Activated T-cell treated with anti-CD3 and anti-CD28 coated beads for 1 hour (primary cell): ENCODE measurements at regions not wholly inside any gene's neighbourhood (a gene's known extent, or its start where the extent isn't known, plus 50 kb on each side); places are given as distances from the start of the nearest gene placed in this dataset.

ENCODE experiments used
- DNase-seq: peaks from one replicate; pipeline ENCODE4 v3.0.0-alpha.2; 2020; ENCODE audit warnings: low read depth

DNA sequence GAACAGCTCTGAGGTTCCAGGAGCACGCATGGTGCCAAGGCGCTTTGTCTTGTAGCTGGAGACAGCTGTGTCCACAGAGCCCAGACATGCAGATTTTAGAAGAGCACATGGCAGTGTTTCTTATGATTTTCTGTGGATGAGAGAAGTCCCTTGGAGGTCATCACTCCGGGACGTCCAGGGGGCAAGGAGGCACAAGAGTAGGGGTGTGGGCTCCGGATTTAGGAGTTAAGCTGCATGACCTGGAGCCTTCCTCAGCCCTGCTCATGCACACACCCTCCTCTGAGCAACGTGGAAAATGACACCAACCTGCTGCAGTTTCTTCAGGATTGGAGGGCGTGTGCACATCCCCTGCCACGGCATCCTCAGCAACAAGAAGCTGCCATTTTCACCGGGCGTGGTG lies 1286.7 kb downstream of the TBC1D22A start:
- no peak for DNase-seq

GRCh38 chr22:48047722-48048500 lies 1285.5 kb downstream of the TBC1D22A start:
- DNase-seq, result no peak

DNA sequence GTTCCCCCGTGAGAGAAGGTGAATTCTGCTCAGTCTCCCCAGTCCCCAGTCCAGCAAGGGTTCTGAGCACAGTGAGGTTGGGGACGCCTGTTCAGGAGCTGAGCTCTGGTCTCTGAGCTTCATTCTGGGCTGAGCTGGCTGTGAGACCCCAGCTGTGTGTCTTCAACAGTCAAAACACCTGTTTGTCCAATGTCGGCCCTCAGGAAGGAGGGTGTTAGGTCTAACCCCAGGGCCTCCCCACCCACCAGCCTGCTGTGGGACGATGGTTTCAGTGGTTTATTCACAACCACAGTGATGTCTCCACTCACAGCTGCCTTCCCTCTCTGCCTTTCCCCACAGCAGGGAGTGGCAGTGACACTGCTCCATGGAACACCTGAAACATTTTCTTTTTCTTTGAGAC lies 1282.9 kb downstream of the TBC1D22A start:
- DNase-seq, result no peak

GRCh38 chr22:48044487-48045060 lies 1282.1 kb downstream of the TBC1D22A start:
- no peak for DNase-seq

GRCh38 chr22:48043581-48043980 lies 1281.1 kb downstream of the TBC1D22A start:
- DNase-seq, result no peak

DNA sequence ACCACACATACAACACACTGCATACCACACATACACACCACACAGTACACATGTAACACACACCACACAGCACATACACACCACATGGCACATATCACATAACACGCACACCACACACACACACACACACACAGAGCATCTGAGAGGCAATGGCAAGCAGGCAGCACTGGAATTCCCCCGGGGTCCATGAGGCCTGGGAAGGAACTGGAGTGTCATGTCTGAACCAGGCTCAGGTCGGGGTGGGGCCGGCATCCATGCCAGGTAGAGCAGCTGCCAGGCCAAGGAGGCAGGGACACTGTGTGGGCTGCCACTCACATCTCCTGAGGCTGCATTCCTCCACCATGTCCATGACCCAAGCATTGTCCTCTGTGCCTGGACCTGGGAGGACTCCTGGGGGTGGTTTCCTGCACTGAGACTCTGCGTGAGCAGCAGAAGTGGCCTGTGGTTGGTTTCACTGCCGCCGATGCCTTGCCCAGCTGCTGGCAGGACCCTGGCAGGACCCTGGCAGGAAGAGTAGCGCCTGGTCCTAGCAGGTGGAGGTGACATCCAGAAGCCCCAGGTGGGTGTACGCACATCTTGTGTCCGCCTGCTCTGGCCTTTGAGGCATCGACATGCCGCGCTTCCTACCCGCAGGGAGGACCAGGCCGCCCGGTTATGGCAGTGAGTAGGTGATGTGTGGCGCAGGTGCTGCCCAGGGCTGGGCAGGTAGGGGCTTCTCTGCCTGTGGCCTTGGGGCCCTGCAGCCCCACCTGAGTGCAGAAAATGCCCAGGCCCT lies 1280.4 kb downstream of the TBC1D22A start:
- no peak for DNase-seq

- DNase-seq, result no peak
Observed at GRCh38 chr22:48039326-48039725, 1276.9 kb downstream of the TBC1D22A start.

GRCh38 chr22:48037618-48038017 lies 1275.2 kb downstream of the TBC1D22A start:
- no peak for DNase-seq

DNA sequence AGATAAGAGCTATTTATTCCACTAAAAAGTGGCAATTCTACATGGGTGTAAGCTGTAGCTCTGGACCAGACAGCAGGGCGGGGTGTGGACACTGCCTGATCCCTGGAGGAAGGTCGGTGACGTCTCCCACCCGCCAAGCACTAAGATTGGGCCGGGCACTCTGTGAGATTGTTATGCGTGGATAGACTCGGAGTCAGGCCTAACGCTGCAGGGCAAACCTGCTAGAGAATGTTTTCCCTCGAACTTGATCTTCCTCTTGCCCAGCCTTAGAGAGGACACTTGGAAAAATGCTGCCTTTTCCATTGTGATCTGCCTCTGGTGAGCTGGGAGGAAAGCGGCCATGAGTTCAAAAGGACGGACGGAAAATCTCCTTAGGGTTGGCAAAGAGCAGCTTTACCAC lies 1273.4 kb downstream of the TBC1D22A start:
- DNase-seq, result no peak

DNA sequence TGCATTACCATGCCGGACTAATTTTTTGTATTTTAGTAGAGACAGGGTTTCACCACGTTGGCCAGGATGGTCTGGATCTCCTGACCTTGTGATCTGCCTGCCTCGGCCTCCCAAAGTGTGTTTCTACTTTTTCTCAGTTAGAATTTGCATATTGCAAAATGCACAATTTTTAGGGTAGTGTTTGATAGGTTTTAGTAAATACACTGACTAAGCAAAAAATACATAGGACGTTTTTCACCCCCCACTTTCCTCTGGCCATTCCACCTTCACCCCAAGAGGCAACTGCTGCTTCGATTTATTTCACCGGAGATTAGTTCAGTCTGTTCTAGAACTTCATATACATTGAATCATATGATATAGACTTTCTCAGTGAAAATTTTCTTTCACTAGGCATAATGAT lies 1269.1 kb downstream of the TBC1D22A start:
- DNase-seq, result no peak

DNA sequence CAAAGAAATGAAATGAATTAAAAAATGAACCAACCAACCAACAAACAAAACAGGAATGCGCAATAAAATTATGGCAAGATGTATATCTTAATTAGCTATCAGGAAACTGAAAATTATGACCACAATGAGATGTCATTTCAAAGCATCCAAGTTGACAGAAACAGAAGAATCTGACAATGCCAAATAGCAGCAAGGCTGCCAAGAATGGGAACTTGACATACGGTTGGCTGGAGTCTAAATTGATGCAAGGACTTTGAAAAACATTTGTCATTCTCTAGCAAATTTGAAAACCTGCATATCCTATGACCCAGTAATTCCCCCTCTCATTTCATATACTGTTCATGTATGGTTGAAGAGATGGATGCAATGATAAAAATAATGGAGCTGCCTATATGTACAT lies 1262.6 kb downstream of the TBC1D22A start:
- DNase-seq, result no peak

DNA sequence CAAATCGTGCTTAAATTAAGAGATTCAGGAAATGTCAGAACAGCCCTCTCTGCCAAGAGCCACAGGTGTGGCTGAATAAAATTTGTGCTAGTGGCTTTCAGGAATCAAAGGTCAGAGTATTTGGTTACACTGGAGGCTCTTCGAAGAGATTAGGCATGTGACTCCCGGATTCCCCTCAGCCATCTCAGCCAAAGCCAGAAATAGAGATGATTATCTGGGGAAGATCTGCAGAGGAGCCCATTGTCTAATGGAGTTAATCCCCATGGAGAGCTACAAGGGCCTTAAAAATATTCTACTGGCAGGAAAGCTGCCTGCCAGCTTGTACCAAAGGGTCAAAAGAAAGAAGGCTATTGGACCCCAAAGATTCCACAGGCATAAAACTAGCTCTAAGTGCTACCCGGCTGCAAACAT lies 1259.5 kb downstream of the TBC1D22A start:
- no peak for DNase-seq

DNA sequence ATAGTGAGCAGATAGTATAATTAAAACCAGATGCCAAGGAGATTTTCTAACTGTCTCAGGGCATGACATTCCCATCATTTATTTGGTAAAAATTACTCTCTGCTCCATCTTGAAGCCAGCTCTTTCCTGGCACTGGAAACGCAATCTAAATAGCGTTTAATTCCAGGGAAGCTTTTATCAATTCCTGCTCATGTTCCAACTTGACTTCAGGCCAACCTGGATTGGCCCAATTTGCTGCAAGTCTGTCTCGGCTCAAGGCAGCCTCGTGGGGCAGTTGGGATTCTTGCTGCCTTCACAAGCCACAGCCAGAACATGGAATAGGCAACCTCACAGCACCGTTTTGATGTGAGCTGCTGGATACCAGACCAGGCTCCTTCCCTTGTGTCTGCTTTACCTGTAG lies 1255.9 kb downstream of the TBC1D22A start:
- DNase-seq, result no peak

DNA sequence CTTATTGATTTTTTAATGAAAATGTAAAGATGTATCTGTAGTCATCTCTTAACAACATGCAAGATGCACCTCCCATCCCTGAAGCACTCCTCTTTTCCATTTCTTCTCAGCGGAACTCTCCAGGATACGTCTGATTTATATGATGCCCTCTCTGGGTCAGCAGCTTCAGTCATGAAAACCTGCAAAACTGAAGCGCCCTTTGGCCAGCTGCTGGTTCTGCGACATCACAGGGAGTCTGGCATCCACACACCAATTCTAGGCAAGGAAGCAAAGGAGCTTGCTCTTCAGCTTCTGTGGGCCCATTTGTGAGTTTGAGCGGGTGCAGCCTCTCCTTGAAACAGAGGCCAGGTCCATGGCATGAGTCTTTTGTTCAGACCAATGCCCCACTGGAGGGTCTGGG lies 1253.3 kb downstream of the TBC1D22A start:
- DNase-seq, result no peak

DNA sequence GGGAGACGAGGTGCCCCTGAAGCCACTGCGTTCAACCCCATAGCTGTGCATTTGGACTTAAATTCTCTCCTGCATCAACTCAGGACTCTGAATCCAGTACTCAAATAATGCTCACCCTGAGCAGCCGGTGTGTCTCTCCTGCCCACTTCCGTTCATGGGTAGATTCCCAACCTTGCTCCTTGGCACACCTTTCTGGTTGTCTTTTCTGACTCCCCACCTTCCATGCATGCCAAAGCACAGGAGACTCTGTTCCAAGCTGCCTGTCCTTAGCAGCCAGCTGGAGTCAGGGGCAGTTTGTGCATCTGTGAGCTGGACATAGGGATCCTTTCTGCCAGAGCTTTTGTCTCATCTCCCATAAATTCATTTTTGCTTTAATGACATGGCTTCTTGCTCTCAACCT lies 1242.5 kb downstream of the TBC1D22A start:
- DNase-seq, result no peak

DNA sequence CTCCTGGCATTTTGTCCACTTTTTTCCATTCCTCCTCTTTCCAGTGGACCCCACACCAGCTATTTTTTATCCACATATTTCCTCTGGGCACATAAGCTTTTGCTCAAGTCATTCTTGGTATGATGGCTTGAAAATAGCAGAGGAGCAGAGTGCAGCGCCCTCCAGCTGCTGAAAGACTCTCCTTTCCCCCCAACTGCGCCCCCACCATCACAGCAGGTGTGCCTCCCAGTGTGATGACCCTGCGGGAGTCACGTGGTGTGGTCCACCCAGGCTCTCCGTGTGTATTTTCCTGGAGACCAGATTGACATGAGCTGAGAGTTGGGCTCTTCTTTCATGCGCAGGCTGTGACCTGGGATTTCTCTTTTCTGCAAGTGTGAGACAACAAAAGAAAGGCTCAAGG lies 1241.6 kb downstream of the TBC1D22A start:
- DNase-seq, result no peak

DNA sequence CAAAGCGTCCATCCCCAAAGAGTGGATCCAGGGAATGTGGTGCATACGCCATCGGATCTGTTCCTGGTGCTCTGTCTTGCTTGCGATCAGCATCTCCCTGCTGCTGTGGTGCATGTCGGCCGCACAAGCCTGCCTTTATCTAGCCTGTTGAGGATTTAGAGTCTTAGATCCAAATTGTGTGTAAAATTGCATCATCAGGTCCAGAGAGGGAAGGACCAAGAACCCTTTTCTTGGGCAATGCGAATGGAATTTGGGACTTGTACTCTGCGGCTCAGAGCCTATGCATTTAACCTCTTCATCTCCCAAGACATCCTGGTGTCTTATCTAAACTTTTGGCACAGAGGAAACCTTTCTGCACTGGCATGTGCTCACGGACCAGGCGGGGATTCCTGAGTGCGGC lies 1238.7 kb downstream of the TBC1D22A start:
- DNase-seq, result no peak

DNA sequence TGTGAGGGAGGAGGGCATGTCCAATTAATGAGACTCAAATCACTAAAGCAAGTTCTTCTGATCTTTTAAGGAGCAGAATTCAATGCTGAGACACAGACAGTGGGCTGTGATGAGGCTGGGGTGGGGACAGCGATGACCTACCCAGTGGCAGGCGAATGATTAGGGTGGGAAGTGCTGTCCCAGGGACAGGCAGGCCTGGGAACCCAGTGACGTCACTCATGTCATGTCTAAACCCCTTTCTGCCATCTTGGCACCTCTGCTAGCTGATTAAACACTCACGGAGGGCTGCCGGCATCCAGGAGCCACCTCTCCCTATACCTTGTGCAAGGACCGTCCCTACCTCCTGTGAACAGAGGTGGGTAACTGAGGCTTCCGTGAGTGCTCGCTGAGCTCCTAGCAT lies 1235.2 kb downstream of the TBC1D22A start:
- no peak for DNase-seq

GRCh38 chr22:47997052-47997590 lies 1234.7 kb downstream of the TBC1D22A start:
- no peak for DNase-seq

- DNase-seq, result no peak
Observed at GRCh38 chr22:47996446-47996857, 1234.0 kb downstream of the TBC1D22A start.

DNA sequence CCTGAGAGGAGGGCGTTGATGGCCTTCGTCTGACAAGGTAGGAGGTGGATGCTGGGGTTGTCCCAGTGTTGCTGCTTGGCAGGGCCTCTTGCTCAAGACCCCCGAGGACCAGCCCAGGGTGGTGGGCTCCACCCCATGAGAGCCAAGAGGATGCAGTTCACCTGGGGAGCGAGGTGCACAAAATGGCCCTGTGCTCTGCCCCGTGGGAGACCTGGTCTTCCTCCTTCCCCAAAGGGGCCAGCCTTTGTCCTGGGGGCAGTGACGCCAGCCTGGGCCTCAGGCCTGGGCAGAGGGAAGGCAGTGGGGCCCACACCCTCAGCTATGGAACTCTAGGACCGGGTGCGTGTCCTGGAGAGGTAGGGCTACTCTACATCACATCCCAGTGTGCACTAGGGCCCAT lies 1233.3 kb downstream of the TBC1D22A start:
- DNase-seq, result no peak

DNA sequence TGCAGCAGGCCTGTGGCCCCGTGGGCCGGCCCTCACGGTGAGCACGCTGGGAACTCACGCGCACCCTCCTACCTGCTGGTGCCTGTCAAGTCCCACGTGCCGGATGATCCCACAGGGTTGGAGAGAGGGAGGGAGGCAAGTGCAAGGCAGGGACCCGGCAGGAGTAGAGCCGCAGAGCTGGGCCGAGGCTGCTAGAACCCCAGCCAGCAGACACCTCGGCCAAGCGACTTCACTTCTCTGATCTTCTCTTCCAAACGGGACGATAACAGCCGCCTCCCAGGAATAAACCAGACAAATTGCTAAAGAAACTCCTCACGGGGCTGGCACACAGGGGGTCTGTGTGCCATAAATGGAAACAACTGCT lies 1232.8 kb downstream of the TBC1D22A start:
- no peak for DNase-seq
